ENCODE measurements at regions not wholly inside any gene's neighbourhood (a gene's known extent, or its start where the extent isn't known, plus 50 kb on each side); places are given as distances from the start of the nearest gene placed in this dataset.

DNA sequence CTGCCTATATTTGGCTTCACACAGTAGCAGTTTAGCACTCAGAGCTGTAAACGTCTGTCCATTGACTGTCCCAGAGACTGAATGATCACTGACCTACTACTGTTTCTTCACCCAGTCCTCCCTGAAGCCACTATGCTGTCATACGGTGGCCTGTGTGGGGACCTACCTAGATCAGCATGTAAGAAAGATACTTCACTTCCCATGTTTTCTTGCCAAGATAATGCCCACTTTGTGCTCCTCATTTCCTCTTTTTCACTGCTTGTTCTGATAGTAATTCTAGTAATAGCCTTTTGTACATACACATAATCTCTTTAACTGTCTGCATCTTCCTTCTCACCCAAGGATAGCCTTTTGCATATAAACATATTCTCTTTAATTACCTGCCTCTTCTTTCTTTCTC lies 109.9 kb upstream of the TIAM2 start:
- no peak for DNase-seq

DNA sequence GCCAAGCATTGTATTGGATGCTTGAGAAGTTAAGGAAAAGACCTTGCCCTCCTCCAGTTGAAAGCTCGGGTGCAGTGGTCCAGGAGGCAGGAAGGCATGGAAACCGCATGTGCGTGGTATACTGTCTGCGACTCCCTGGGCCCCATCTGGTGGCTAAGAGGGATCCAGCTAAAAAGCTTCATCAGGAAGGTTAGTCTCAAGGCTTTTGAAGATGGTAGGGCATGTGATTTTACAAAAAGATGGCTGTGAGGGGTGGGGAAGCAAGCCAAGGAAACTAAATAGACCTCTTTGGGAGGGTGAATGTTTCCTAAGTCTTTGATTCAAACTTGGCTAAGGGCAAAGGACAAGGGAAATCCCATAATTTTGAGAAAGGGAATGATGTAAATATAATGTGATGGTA lies 109.1 kb upstream of the TIAM2 start:
- DNase-seq, result no peak

DNA sequence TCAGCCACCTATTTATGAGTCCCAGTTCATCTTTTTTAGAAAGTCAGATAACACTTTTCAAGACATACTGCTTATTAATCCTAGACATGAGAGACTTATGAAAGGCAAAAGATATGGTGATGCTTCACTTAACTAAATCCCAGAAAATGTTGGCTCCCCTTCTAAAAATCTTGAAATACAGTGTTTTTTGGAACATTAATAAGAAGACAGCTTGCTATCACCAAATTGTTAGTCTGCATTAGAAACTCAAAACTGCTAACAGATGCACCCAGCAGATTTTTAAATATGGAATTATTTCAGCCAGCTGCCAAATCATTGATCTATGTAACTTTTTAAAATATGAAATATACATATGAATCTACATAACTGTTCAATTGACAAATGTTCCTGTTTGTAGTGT lies 108.6 kb upstream of the TIAM2 start:
- DNase-seq, result no peak

DNA sequence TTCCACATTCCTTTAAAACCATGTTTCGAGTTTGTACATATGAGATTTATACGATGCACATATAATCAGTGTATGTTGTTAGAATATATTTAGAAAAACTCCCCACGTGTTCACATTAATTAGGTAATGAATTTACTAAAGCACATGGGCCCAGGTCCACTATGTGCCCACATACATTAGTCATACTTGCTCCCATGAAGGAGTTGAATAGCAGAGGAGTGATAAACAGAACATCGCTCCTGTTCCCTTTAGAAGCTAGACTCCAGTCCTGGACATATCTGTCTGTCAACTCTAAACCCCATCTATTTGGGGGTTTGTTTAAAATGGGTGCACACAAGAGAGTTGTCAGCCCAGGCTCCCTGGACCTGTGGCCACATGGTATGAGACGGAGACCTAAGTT lies 108.1 kb upstream of the TIAM2 start:
- DNase-seq, result no peak

DNA sequence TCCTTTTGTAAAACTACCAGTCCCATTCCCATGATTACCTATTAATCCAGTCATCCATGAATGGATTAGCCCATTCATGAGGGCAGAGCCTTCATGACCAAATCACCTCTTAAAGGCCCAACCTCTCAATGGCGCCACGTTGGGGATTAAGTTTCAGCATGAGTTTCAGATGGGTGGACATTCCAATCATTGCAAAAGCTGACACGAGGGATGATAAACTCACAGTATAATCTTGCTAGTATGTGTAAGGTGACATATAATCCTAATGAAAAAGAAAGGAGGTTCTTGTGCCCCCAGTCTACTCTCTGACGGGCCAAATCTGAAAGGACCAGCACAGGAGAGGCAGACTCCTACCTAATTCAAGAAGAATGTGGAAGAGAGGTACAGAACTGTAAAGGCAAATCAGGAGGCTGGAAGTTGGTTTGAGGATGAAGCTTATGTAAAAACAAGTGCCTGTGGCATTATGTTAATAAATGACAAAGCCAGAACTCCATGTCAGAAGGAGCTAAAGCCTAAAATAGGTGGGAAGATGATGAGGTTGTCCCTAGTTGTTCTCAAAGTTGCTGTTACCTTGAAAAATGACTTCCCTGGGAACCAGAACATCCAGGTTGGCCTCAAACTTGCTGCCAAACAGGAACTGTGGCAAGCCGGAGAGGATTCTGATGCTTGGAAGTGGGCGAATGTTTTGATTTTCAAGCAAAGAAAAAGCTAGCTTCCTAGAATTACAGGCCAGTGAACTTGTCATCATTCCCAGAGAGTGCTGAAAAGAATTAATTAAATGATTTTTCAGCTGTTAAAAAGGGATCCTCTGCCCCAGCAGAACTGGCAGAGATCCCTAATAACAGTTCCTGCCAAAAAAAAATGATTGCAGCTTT lies 106.5 kb upstream of the TIAM2 start:
- DNase-seq, result no peak

DNA sequence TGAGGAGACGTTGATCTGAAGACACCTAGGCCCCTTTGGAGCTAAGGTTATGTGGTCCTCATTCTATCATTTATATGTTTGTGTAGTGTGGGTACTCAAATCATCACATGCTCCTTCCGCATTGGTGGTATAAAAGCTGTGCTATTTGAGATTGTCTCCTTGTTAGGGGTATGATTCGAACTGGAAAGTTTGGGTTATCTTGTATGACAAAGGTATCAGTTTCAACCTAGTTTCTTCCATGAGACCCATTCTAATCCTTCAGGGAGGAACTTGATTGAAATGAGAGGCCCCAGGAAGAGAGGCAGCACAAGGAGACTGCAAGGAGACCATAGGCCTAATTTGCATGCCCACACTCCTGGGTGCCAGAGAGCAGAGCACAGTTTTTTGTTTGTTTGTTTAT lies 104.2 kb upstream of the TIAM2 start:
- DNase-seq, result no peak

DNA sequence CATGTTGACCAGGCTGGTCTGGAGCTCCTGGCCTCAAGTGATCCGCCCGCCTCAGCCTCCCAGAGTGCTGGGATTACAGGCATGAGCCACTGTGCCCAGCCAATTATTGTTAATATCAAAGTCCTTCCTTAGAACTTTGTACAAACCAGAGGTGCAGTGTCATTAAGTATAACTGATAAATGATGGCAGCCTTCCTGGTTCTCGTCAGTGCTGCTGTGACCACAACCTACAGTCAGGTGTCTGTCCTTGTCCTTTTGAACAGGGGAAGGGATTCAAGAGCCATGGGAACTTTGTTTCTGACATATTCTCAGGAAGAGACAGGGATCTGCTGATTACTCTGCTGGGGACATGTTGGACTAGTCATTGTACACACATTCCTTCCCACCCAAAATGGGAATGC lies 103.2 kb upstream of the TIAM2 start:
- no peak for DNase-seq

DNA sequence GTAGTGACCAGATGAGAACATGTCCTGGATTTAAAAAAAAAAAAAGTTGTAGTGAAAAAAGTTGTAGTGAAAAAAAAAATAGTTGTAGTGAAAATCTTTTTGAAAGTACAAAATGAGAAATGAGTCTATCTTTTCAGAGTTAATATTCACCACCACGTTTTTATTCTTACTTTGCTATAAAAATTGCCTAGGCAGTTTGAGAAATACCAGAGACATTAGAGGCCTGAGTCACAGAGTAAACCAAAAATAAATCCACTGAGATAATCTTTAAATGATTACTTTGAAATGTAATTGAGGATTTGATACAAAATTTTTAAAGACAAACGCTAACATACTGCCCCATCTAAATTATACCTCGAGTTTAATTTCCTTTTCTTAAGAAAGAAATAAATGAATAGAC lies 101.2 kb upstream of the TIAM2 start:
- no peak for DNase-seq

DNA sequence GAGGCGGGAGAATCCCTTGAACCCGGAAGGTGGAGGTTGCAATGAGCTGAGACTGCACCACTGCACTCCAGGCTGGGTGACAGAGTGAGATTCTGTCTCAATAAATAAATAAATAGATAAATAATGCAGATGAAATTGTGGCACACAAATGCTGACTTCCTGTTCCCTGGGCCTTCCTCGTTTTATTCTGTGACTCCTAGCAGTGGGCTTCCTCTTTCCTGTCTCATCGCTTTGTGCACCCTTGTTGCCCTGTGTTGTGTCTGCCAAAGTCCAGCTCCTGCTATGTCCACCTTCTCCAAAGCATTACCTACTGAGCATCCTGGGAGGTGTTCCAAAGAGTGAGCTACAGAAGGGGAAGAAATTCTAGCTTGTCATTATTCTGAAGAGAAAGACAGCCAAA lies 100.2 kb upstream of the TIAM2 start:
- no peak for DNase-seq

DNA sequence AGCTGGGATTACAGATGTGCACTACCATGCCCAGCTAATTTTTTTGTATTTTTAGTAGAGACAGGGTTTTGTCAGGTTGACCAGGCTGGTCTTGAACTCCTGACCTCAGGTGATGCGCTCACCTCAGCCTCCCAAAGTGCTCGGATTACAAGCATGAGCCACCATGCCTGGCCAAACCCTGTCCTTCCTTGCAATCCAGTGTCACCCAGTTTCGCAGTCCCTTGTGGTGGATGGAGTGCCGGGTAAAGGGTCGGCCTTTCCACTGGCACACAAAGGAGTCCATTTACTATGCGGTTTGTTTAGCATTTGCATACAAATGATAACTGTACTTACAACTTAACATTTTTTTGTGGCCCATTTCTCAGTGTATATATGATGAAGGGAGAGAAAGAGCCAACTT lies 99.3 kb upstream of the TIAM2 start:
- no peak for DNase-seq

DNA sequence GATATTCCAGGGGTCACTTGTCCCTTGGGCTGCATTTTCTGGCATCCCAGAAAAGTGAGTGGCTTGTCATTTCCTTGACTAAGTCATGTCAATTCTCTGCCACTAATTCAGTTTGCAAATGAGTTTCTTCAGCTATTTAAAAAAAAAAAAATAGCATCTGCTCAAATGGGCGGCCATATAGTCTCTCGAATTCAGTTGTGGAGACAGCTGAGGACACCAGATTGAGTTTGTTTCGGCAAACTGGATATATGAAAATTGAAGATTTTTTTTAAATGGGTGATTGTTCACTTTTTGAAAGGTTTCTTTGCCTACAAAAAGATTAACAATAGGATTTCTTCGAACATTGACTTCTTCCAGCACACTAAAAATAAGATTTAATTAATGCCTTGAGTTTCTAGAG lies 96.3 kb upstream of the TIAM2 start:
- no peak for DNase-seq

DNA sequence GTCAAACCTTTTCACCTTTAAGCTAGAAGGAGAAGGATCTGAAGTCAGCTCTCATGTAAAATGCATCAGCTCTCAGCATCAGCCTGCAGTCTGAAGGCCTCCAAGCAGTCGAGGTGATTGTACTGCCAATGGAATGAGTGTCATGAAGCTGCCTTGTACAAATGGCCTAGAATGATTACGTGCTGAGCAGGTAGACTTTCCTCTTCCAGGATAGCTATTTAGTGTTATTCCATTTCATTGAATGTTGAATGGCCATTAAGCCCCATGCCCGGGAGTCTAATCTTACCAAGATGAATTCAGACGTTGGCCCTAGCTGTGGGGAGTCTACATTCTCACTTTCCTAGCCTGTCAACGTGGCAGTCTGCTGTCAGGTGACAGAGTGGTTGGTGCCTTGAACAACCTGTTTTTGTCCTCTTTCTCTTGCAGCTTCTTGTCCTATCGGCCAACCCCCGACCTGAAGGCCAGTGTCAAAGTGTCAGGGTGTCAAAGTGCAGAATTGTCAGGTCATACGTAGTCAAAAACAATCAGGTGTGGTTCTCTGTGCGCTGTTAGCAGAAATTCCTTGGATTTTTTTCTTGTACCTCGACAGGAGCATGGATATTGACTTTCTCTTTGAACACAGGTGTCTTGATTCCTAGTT lies 95.2 kb upstream of the TIAM2 start:
- DNase-seq, result no peak

DNA sequence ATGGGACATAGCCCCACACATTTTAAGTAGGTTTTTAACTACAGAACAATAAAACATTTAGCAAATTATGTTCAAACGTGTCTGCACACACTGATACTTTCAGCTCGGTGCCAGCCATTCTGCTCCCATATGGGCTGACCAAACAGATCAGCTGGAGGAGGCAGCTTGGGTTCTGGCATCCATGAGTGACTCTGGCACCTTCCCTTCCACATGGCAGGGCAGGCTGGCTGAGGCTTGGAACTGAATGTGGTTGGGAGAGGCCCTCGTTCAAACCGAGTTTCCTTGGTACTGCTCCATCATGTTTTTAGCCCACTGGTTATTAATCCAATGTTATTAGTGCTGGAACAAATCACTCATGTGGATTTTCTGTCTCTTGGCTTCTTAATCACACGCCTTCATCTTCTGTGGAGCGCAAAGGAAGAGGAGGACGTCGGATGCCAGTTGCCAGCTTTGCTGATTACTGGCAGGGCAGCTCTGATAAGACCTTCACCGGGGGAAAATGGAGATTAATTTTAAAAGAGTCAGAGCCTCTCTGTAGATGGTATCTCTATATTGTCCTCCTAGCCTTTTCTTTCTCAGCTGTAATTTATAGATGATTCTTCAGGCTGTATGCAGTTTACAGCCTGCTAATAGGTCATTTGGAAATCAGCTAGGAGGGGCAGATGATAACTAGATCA lies 93.1 kb upstream of the TIAM2 start:
- no peak for DNase-seq

DNA sequence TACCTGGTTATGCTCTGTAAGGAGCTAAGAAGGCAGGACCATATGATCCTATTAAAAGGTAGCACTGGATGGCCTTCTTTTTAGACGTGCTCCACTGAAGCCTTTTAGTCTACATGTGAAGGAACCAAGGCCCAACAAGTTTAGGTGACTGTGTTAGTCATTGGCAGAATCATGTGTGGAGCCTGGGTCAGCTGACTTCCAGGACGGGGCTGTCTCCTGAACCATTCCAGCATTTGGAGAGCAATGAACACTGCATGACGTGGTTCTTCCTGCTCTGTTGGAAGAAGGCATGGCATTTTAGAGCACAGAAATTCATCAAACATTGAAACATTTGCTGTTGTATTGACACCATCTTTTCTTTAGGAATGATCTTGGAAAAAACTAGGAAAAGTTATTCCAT lies 87.8 kb upstream of the TIAM2 start:
- no peak for DNase-seq

DNA sequence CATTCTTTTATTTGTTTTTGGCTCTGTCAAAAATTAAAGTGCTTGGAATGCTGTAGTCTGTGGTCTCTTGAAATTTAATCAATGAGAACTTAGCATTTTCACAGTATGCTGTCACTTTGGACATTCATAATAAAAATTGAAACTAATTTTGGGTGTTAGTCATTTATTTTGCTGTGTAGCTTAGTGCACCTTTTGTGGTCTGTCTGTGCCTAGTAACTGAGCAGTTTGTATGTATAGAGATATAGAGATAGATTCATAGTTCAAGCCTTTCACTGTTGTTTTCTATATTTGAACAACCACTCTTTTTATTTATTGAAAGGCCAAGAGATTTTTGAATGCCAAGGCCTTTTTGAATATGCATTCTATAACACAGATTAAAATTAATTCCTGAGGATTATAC lies 86.4 kb upstream of the TIAM2 start:
- DNase-seq, result no peak

DNA sequence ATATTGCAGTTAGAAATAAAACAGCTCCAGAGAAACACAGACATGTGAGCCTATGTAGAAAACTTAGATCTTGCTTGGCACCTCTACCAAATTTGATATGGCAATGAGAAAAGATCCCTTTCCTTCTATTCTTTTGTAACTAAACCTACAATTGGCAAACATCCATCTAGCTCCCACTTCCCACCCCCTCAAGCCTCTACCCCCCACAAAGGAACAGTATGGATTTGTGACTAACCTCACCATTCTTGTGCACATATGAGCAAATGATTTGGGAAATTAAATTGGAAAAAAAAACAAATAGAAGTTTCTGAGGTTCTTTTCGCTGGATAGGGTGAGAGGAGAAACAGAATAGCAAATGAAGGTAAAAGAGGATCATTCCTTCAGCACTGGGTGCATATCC lies 85.8 kb upstream of the TIAM2 start:
- DNase-seq, result no peak

DNA sequence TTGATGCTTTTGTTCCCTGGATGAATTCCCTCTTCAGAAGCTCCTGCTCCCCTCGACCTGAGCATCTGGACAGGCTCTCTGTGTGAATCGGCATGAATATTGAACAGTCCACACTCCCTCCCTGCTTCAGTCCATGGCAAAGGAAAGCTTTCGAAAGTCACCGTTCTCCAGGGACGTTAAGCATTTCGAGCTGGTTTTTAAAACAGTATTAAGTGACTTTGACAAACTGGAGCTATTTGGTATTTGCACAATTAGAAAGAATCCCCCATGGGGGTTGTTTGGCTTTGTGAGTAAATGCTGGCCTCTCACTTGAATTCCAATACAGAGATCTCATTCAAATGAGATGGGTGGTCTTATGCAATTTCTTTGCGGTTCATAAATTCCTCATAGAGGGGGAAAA lies 85.3 kb upstream of the TIAM2 start:
- no peak for DNase-seq

DNA sequence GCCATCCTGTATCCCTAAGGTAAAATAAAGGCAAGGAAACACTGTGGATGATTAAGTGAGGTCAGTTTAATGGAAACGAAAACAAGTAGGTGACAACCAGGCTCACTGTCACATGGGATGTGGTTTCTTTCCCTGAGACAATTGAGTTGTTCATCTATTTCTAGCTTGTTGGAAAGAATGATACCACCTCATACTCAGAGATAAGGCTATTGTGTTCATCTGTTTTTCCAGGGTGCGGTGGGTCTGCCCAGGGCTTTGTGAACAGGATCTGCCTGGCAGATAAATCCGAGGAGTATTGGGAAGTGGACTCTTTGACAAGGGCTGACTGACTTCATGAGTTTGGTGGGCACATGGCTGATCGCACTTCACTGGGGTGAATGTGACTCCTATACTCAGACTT lies 80.8 kb upstream of the TIAM2 start:
- DNase-seq, result no peak

DNA sequence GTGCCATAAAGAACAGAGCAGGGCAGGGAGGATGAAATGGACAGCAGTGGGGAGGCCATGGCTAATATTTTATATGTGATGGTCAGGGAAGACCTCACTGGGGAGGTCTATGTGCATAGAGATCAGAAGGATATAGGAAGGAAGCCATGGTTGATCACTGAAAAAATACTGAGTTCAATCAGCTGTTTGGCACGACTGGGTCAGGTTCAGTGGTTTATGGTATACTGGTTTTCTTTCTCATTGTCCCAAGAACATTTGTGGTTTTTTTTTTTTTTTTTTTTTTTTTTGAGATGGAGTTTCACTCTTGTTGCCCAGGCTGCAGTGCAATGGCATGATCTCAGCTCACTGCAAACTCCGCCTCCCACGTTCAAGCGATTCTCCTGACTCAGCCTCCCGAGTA lies 78.3 kb upstream of the TIAM2 start:
- DNase-seq, result no peak

DNA sequence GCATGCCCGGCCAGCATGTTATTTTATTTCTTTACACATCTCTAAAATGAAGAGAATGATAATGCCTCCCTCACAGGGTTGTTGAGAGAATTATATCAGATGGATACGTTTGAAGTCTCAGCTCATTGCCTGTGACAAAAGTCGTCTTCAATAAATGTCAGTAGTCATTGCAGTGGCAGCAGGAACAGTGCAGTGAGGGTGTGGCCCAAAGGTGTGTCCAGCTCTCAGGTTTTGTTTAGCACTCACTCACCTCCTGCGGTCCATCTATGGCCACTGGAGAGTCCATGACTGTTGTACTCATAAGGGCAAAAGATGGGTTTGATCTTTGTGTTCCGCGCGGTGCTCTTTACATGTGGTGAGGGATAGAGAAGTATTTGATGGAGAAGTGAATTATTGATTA lies 77.2 kb upstream of the TIAM2 start:
- DNase-seq, result no peak

DNA sequence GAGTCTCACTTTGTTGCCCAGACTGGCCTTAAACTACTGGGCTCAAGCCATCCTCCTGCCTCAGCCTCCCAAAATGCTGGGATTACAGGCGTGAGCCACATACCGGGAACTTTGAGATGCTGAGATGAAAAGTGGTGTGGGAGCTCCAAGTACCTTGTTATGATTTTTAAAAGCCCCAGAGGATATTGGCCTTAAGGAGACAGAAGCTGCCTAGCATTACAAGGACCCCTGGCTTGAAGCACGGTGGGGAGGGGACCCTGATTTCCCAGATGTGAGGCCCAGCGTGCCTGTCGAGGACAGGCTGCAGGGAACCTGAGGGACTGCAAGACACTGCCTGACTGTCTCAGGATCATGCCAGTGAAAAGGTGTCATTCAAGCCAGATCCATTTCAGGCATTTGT lies 75.3 kb upstream of the TIAM2 start:
- DNase-seq, result no peak

DNA sequence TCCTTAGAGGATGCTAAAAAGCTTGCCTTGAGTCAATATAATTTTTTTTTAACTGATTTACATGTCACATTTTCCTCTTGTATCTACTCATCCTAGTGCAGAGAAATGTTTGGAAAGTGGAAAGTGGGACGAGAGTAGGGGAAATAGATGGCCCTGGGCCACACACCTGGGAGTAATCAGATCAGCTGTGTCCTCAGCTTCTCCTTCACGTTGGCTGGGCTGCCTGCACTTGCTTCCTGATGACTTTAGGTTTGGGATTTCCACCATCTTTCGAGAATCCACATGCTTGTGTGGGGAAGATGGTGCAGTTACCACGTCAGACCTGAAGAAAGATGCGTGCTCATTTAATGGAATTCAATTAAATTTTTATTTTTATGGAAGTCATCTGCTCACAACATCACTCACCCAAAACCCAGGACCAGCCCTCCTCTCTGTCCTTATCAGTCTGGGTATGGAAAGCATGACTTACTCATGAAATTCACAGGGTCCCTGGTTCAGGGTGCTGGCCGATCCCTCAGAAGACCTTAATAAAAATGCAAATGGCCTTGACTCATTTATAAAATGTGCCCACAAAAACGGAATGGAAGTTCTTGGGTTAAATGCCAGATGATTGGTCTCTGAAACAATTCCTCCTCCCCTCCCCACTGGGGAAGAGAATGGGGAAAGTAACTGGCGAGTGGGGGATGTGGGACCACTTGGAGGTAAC lies 74.5 kb upstream of the TIAM2 start:
- DNase-seq, result no peak

DNA sequence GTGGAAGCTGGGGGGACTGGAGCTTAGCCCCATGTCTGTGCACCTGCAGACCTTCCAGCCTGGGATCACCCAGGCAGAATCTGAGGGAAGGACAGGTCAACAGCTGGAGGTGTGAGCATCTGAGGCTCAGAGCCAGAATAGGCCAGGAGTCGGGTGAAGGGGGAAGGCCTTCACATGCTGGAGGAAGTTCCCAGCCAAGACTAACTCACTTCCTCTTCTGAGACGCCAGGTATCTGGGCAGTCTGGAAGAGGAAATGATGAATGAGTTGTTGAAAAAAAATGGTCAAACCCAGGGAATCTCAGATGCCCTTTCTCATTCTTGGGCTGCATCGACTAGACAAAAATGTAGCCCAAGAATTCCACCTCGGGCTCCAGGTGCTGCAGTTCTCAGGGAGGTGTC lies 73.6 kb upstream of the TIAM2 start:
- DNase-seq, result no peak

Measured in NCI-H2227 treated with DMSO at 0.1 percent for 48 hours (cell line).